ENCODE measurements at regions not wholly inside any gene's neighbourhood (a gene's known extent, or its start where the extent isn't known, plus 50 kb on each side); places are given as distances from the start of the nearest gene placed in this dataset.

- no peak overlapping the region for H3K9ac ChIP-seq (ENCODE audit: low read depth in 1 of 2, low read length in 2 of 2)
- H3K27ac ChIP-seq (ENCODE audit: low read depth in 1 of 2, low read length in 2 of 2), result no peak overlapping the region
- no peaks in the 10 kb centered on the region for H3K36me3 ChIP-seq (ENCODE audit: control insufficient read depth in 4 of 4, insufficient read depth in 3 of 4, low read depth in 1 of 4, low read length in 3 of 4)
- DNase-seq (ENCODE audit: low spot score), result no peak
- H3K4me1 ChIP-seq (ENCODE audit: control insufficient read depth in 4 of 4, insufficient read depth in 4 of 4, low read length in 3 of 4), result peaks cover 0 to 10% (median 2%) of the 10 kb centered on the region in 4 donors
- H3K9me3 ChIP-seq (ENCODE audit: control insufficient read depth in 4 of 4, low read length in 3 of 4), result no peaks in the 10 kb centered on the region
- WGBS, result 74% methylated on average over 8 of the region's 8 CpGs
- TF ChIP-seq TAF1 (conservative IDR thresholded peaks at IDR 0.05), result no peak
- no peak for TF ChIP-seq RAD21 (IDR thresholded peaks at IDR 0.05)
- TF ChIP-seq FOXA2 (IDR thresholded peaks at IDR 0.05), result no peak
- H3K4me3 ChIP-seq (ENCODE audit: low read depth in 1 of 3, low read length in 3 of 3), result no peak overlapping the region
- H3K27me3 ChIP-seq (ENCODE audit: control insufficient read depth in 4 of 4, insufficient read depth in 4 of 4, low read length in 3 of 4), result no peaks in the 10 kb centered on the region
Measured at GRCh38 chr5:124678922-124679519, 67.4 kb downstream of the ZNF608 start.

- Histone ChIP-seq H3K27ac (ENCODE audit: low read depth in 1 of 2, low read length in 2 of 2) (peak overlapping the region in 1 of 2 donors; percentile 13), H3K36me3 (ENCODE audit: control insufficient read depth in 4 of 4, insufficient read depth in 3 of 4, low read depth in 1 of 4, low read length in 3 of 4) (no peaks in the 10 kb centered on the region), H3K4me3 (ENCODE audit: low read depth in 1 of 3, low read length in 3 of 3) (no peak overlapping the region), H3K27me3 (ENCODE audit: control insufficient read depth in 4 of 4, insufficient read depth in 4 of 4, low read length in 3 of 4) (no peaks in the 10 kb centered on the region), H3K4me1 (ENCODE audit: control insufficient read depth in 4 of 4, insufficient read depth in 4 of 4, low read length in 3 of 4) (peaks cover 0 to 5% (median 0%) of the 10 kb centered on the region in 4 donors), H3K9ac (ENCODE audit: low read depth in 1 of 2, low read length in 2 of 2) (no peak overlapping the region), H3K9me3 (ENCODE audit: control insufficient read depth in 4 of 4, low read length in 3 of 4) (no peaks in the 10 kb centered on the region)
- DNase-seq (ENCODE audit: low spot score), result no peak
- TF ChIP-seq JUND (IDR thresholded peaks at IDR 0.05), result no peak
- no peak for TF ChIP-seq RXRA (IDR thresholded peaks at IDR 0.05)
- no peak for TF ChIP-seq REST (IDR thresholded peaks at IDR 0.05)
- TF ChIP-seq EGR1 (IDR thresholded peaks at IDR 0.05; ENCODE audit: low read depth in 2 of 2), result no peak
- TF ChIP-seq CTCF (IDR thresholded peaks at IDR 0.05; ENCODE audit: low read depth, low read length, missing input control), result no peak
- no peak for TF ChIP-seq GABPA (IDR thresholded peaks at IDR 0.05 in 1 of 2, conservative IDR thresholded peaks at IDR 0.05 in 1 of 2)
- no peak for TF ChIP-seq SP1 (IDR thresholded peaks at IDR 0.05)
- TF ChIP-seq RAD21 (IDR thresholded peaks at IDR 0.05), result no peak
- 94% methylated on average over 4 of the region's 4 CpGs for WGBS
Measured at GRCh38 chr5:124678468-124678867, 68.0 kb downstream of the ZNF608 start.
